Calu3 (cell line): ENCODE measurements at regions not wholly inside any gene's neighbourhood (a gene's known extent, or its start where the extent isn't known, plus 50 kb on each side); places are given as distances from the start of the nearest gene placed in this dataset.

Source experiments
- BruUV-seq: library from RNA; stranded (reverse); fragments of 400-500 nt; replicated peaks from 2 replicates; lab custom pipeline; 2021; lab: Mats Ljungman, UMichigan
- CTCF ChIA-PET: fragments of 300-600 bp; sonication (Branson Sonifier 250); formaldehyde crosslinking; loops from one replicate; lab custom pipeline; 2022; ENCODE audit warnings: antibody characterized with exemption; lab: Charles Lee
- DNase-seq: peaks from one replicate; pipeline ENCODE4 v3.0.0; 2022
- H3K27ac Mint-ChIP-seq: one replicate; pipeline ENCODE4 v1.8.0; 2022; ENCODE audit warnings: mixed read lengths; ENCODE audit not compliant: unreplicated experiment
- H3K27me3 Mint-ChIP-seq: one replicate; pipeline ENCODE4 v1.8.0; 2022; ENCODE audit warnings: mixed read lengths; ENCODE audit not compliant: unreplicated experiment
- H3K36me3 Mint-ChIP-seq: one replicate; pipeline ENCODE4 v1.8.0; 2022; ENCODE audit warnings: mild to moderate bottlenecking, moderate library complexity, mixed read lengths; ENCODE audit not compliant: insufficient read depth, unreplicated experiment
- H3K4me1 Mint-ChIP-seq: one replicate; pipeline ENCODE4 v1.8.0; 2022; ENCODE audit warnings: mild to moderate bottlenecking, low read depth, mixed read lengths; ENCODE audit not compliant: unreplicated experiment
- H3K4me3 Mint-ChIP-seq: one replicate; pipeline ENCODE4 v1.8.0; 2022; ENCODE audit warnings: mild to moderate bottlenecking, low read depth, moderate library complexity, mixed read lengths; ENCODE audit not compliant: unreplicated experiment
- H3K9me3 Mint-ChIP-seq: one replicate; pipeline ENCODE4 v1.8.0; 2022; ENCODE audit warnings: low read depth, mixed read lengths; ENCODE audit not compliant: unreplicated experiment
- CTCF ChIP-seq: fragments of 200-600 bp; IDR thresholded peaks from one replicate; pipeline ENCODE4 v1.8.0; 2022; ENCODE audit warnings: antibody characterized with exemption; ENCODE audit not compliant: unreplicated experiment
- intact Hi-C: fragments of 100-400 bp; cut with micrococcal nuclease; formaldehyde crosslinking; loops from one replicate; pipeline ENCODE4 v1.10.0; 2022; ENCODE audit not compliant: unreplicated experiment

DNA sequence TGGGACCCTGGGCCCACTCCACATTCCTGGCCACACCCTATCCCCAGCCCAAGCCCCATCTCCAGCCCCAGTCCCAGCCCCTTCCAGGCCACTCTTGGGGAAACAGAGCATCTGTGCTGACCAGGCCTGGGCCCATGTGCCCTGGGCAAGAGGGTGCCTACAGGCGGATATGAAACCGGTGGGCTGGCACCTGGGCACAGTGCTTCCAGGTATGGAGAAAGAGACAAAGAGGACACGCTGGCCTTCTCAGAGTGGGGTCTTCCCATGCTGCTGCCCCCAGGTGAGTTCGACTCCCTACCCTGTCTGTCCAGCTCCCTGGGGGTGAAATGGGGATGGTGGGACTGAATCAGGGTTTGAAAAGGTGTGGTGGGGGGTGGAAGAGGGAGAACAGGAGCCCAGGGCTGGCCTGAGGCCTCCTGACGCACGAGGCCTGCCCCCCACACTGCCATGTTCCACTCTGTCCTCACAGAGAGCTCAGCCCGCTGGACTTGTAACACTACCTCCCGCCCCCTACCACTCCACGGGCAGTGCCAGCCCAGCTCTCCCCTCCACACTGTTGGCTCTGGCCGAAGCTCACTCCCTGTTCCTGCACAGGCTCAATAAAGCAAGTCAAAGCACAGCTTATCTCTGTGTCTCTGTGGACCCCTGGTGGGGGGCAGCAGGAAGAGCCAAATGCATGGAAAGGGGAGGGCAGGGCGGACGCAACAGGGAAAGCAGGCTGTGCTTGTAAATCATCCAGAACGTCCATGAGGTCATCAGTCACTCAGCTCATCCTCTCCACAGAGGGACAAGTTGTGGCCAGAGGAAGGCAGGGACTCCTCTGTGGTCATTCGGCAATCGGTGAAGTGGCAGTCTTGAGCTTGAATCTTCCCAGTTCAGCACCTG is 71.1 kb upstream of the TMEM97 start:
- CTCF ChIA-PET: interaction anchor here (1.3 kb wide), 1 partner anchor 88 kb away, joined by 4 read pairs; the partner anchor contains the start of genes IFT20 and TNFAIP1
- H3K4me1 Mint-ChIP-seq: peaks cover 20% of the 10 kb centered on the region
- H3K36me3 Mint-ChIP-seq: peaks cover 13% of the 10 kb centered on the region
- DNase-seq: no peak
- no TSS peak for BruUV-seq
- H3K27ac Mint-ChIP-seq: no peak overlapping the region
- intact Hi-C loops: no loop called here
- no peaks in the 10 kb centered on the region for H3K9me3 Mint-ChIP-seq
- no peak overlapping the region for H3K4me3 Mint-ChIP-seq
- H3K27me3 Mint-ChIP-seq: peaks cover 45% of the 10 kb centered on the region
- no peak for TF ChIP-seq CTCF

DNA sequence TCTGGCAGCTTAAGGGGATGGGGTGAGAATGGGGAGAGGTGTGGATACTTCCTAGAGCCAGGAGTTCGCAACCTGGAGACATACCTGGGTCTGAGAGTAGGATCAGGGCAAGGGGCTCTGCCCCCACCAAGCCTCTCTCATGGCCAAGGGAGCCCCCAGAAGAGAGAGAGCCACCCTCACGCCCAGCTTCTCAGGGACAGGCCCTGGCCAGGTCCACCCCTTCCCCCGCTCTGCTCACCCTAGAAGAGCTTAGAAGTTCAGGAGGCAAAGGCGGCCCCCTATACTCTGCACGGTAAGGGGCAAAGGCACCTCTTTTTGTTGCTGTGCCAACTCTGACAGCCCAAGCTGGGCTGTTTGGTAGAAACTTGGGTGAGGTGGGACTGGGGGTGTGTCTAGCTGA is 69.3 kb upstream of the TMEM97 start:
- no peak for DNase-seq
- Mint-ChIP-seq H3K27ac (no peak overlapping the region), H3K9me3 (no peaks in the 10 kb centered on the region), H3K27me3 (peaks cover 45% of the 10 kb centered on the region), H3K4me1 (peaks cover 13% of the 10 kb centered on the region), H3K4me3 (no peak overlapping the region), H3K36me3 (peaks cover 13% of the 10 kb centered on the region)
- CTCF ChIA-PET: interaction anchor here (0.7 to 1.0 kb wide), 3 partner anchors 16 to 200 kb away, joined by 3 to 4 read pairs (median 3); no protein-coding TSS in a partner anchor
- intact Hi-C loops: loop anchor here (10.0 kb wide), 1 partner anchor 445 kb away; the partner anchor contains the start of gene NOS2
- TF ChIP-seq CTCF: no peak
- no TSS peak for BruUV-seq

- Mint-ChIP-seq H3K9me3 (no peaks in the 10 kb centered on the region), H3K4me3 (peak overlapping the region; percentile 72), H3K27ac (no peak overlapping the region), H3K27me3 (peaks cover 22% of the 10 kb centered on the region), H3K4me1 (peaks cover 13% of the 10 kb centered on the region), H3K36me3 (peaks cover 13% of the 10 kb centered on the region)
- no TSS peak for BruUV-seq
- CTCF ChIA-PET: interaction anchor here (1.5 kb wide), 1 partner anchor 19 kb away, joined by 11 read pairs; no protein-coding TSS in a partner anchor
- no peak for DNase-seq
- intact Hi-C loops: loop anchor here (10.0 kb wide), 1 partner anchor 448 kb away; the partner anchor contains the start of gene NOS2
- TF ChIP-seq CTCF: no peak
These were observed 66.6 kb upstream of the TMEM97 start for GRCh38 chr17:28252436-28252835.

DNA sequence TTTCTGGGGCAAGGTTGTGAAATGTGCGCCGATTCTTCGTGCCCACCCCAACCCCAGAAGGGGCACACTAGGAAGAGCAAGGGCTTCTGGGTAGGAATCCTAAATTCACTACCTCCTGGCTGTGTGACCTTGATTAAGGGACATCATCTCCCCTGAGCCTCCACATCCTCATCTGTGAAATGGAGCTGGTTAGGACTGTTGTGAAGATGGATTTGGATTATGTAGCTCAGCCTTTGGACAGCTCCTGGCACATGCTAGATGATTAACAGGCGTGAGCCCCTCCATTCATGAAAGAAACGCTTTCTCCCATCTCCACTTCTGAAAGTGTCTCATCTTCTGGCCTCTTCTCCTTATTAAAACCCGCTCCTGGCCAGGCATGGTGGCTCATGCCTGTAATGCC is 65.3 kb upstream of the TMEM97 start:
- BruUV-seq: no TSS peak
- DNase-seq: no peak
- no peak overlapping the region for H3K27ac Mint-ChIP-seq
- H3K27me3 Mint-ChIP-seq: peaks cover 17% of the 10 kb centered on the region
- peaks cover 13% of the 10 kb centered on the region for H3K36me3 Mint-ChIP-seq
- CTCF ChIA-PET: no interaction called here
- no peaks in the 10 kb centered on the region for H3K9me3 Mint-ChIP-seq
- H3K4me1 Mint-ChIP-seq: peaks cover 23% of the 10 kb centered on the region
- no peak overlapping the region for H3K4me3 Mint-ChIP-seq
- TF ChIP-seq CTCF: no peak
- intact Hi-C loops: loop anchor here (10.0 kb wide), 1 partner anchor 449 kb away; the partner anchor contains the start of gene NOS2
